ENCODE measurements at regions not wholly inside any gene's neighbourhood (a gene's known extent, or its start where the extent isn't known, plus 50 kb on each side); places are given as distances from the start of the nearest gene placed in this dataset.

DNA sequence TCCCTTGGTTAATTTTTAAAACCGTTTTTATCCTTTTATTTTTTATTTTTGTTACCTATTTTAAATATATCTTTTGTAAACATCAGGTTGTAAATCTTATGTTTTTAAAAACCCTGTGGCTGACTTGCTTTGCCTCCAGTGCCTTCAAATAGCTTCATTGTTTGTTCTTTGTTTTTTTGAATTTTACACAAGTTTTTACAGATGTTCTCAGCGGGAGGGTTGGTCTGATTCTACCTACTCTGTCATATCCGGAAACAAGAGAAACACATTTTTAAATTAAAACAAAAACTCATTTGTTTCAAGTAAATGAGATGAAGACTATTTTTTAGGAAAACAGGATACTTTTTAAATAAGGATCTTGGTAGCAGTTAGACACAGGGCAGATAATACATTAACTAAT is 129.0 kb upstream of the THRB start:
- DNase-seq, result no peak
- intact Hi-C loops (cut with micrococcal nuclease; ENCODE audit: unreplicated experiment), result no loop called here
- Mint-ChIP-seq H3K9me3 (ENCODE audit: low read depth, unreplicated experiment) (no peaks in the 10 kb centered on the region), H3K4me3 (ENCODE audit: low read depth, unreplicated experiment) (no peak overlapping the region), H3K27me3 (ENCODE audit: unreplicated experiment) (no peaks in the 10 kb centered on the region), H3K36me3 (ENCODE audit: insufficient read depth, unreplicated experiment) (no peaks in the 10 kb centered on the region), H3K4me1 (ENCODE audit: low read depth, unreplicated experiment) (no peaks in the 10 kb centered on the region), H3K27ac (ENCODE audit: unreplicated experiment) (no peak overlapping the region)
- CTCF ChIA-PET, result no interaction called here
- no TSS peak for BruUV-seq (replicated peaks)
- TF ChIP-seq, protein P1, sequence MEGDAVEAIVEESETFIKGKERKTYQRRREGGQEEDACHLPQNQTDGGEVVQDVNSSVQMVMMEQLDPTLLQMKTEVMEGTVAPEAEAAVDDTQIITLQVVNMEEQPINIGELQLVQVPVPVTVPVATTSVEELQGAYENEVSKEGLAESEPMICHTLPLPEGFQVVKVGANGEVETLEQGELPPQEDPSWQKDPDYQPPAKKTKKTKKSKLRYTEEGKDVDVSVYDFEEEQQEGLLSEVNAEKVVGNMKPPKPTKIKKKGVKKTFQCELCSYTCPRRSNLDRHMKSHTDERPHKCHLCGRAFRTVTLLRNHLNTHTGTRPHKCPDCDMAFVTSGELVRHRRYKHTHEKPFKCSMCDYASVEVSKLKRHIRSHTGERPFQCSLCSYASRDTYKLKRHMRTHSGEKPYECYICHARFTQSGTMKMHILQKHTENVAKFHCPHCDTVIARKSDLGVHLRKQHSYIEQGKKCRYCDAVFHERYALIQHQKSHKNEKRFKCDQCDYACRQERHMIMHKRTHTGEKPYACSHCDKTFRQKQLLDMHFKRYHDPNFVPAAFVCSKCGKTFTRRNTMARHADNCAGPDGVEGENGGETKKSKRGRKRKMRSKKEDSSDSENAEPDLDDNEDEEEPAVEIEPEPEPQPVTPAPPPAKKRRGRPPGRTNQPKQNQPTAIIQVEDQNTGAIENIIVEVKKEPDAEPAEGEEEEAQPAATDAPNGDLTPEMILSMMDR (IDR thresholded peaks at IDR 0.05; ENCODE audit: unreplicated experiment), result no peak

DNA sequence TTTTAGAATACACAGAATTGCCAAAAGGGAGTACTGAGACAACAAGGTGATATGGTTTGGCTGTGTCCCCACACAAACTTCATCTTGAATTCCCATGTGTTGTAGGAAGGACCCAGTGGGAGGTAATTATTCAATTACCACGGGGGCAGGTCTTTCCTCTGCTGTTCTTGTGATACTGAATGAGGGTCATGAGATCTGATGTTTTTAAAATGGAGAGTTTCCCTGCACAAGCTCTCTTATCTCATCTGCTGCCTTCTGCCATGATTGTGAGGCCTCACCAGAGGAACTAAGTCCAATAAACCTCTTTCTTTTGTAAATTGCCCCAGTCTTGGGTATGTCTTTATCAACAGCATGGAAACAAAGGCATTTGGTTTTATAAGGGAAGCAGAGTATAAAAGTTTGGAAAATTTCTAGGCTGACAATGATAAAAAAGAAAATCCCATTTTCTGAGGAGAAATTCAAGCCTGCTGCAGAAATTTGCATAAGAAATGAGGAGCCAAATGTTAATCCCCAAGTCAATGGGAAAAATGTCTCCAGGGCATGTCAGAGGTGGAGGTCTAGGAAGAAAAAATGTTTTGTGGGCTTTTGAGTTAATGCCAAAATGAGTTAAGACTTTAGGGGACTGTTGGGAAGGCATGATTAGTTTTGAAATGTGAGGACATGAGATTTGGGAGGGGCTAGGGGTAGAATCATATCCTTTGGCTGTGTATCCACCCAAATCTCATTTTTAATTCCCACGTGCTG is 130.5 kb upstream of the THRB start:
- BruUV-seq (replicated peaks), result no TSS peak
- no peaks in the 10 kb centered on the region for H3K36me3 Mint-ChIP-seq (ENCODE audit: insufficient read depth, unreplicated experiment)
- no peaks in the 10 kb centered on the region for H3K4me1 Mint-ChIP-seq (ENCODE audit: low read depth, unreplicated experiment)
- no peaks in the 10 kb centered on the region for H3K27me3 Mint-ChIP-seq (ENCODE audit: unreplicated experiment)
- DNase-seq, result no peak
- no peak overlapping the region for H3K4me3 Mint-ChIP-seq (ENCODE audit: low read depth, unreplicated experiment)
- CTCF ChIA-PET, result no interaction called here
- no peak overlapping the region for H3K27ac Mint-ChIP-seq (ENCODE audit: unreplicated experiment)
- no peaks in the 10 kb centered on the region for H3K9me3 Mint-ChIP-seq (ENCODE audit: low read depth, unreplicated experiment)
- intact Hi-C loops (cut with micrococcal nuclease; ENCODE audit: unreplicated experiment), result no loop called here
- TF ChIP-seq, protein P1 (IDR thresholded peaks at IDR 0.05; ENCODE audit: unreplicated experiment), result no peak

DNA sequence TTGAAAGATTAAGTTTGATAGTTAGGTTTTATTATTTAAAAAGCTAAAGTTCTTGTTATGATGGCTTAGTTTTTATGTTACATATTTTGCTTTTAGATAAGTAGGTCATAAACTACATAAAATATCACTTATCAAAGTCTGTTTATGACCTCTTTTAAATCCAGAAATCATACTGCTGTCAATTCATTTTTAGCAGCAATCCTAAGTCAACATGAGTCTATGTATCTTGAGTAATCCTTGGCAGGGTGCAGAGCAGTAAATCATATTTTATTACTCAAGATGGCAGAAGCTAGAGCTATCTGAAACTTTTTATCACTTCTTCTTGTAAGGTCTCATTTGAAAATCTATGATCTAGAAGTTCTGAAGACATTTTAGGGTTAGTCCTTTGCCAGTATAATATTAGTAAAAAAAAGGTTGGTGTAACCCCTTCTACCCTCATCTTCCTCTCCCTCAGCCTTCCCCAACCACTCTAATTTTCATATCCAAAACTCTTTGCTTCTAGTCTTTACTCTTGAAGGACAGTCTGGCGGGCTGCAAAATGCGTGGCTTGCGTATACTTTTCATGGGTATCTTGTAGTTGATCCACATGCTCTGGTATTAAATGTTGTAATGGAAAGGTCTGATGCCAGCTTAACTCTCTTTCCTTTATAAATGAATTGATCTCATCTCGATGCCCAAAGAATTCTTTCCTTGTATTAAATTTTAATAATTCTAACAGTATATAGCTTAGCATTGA is 134.0 kb upstream of the THRB start:
- DNase-seq, result no peak
- no peaks in the 10 kb centered on the region for H3K9me3 Mint-ChIP-seq (ENCODE audit: low read depth, unreplicated experiment)
- H3K27ac Mint-ChIP-seq (ENCODE audit: unreplicated experiment), result no peak overlapping the region
- no peaks in the 10 kb centered on the region for H3K36me3 Mint-ChIP-seq (ENCODE audit: insufficient read depth, unreplicated experiment)
- intact Hi-C loops (cut with micrococcal nuclease; ENCODE audit: unreplicated experiment), result no loop called here
- CTCF ChIA-PET, result interaction anchor here (0.7 kb wide), 1 partner anchor 126 kb away, joined by 3 read pairs; no protein-coding TSS in a partner anchor
- no peaks in the 10 kb centered on the region for H3K4me1 Mint-ChIP-seq (ENCODE audit: low read depth, unreplicated experiment)
- no peaks in the 10 kb centered on the region for H3K27me3 Mint-ChIP-seq (ENCODE audit: unreplicated experiment)
- no TSS peak for BruUV-seq (replicated peaks)
- no peak overlapping the region for H3K4me3 Mint-ChIP-seq (ENCODE audit: low read depth, unreplicated experiment)
- TF ChIP-seq, protein P1 (IDR thresholded peaks at IDR 0.05; ENCODE audit: unreplicated experiment), result no peak

DNA sequence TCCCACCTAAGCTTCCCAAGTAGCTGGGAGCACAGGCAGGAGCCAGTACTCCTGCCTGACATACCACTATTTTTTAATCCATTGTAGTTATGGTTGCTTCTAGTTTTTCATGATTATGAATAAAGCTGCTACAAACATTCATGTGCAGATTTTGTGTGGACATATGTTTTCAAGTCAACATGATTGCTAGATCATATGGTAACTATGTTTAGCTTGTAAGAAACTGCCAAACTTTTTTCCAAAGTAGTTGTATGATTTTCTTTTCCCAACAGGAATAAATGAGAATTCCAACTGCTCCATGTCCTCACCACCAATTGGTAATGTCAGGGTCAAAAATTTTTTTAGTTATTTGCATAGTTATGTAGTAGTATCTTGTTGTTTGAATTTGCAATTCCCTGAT is 136.8 kb upstream of the THRB start:
- no peak overlapping the region for H3K27ac Mint-ChIP-seq (ENCODE audit: unreplicated experiment)
- no peak for DNase-seq
- no peaks in the 10 kb centered on the region for H3K4me1 Mint-ChIP-seq (ENCODE audit: low read depth, unreplicated experiment)
- H3K9me3 Mint-ChIP-seq (ENCODE audit: low read depth, unreplicated experiment), result peaks cover 5% of the 10 kb centered on the region
- H3K4me3 Mint-ChIP-seq (ENCODE audit: low read depth, unreplicated experiment), result no peak overlapping the region
- intact Hi-C loops (cut with micrococcal nuclease; ENCODE audit: unreplicated experiment), result no loop called here
- H3K36me3 Mint-ChIP-seq (ENCODE audit: insufficient read depth, unreplicated experiment), result no peaks in the 10 kb centered on the region
- no peaks in the 10 kb centered on the region for H3K27me3 Mint-ChIP-seq (ENCODE audit: unreplicated experiment)
- BruUV-seq (replicated peaks), result no TSS peak
- CTCF ChIA-PET, result no interaction called here
- TF ChIP-seq, protein P1 (IDR thresholded peaks at IDR 0.05; ENCODE audit: unreplicated experiment), result no peak

All from Calu3 (cell line).